NCI-H2107 treated with DMSO at 0.1 percent for 48 hours (cell line): ENCODE measurements at regions not wholly inside any gene's neighbourhood (a gene's known extent, or its start where the extent isn't known, plus 50 kb on each side); places are given as distances from the start of the nearest gene placed in this dataset.

Experiments
- DNase-seq: peaks from one replicate; lab custom pipeline; 2025; ENCODE audit not compliant: unreplicated experiment; lab: John Stamatoyannopoulos, UW

GRCh38 chr5:152987131-152987530 lies 503.3 kb upstream of the GRIA1 start:
- no peak for DNase-seq

- DNase-seq: no peak
These were observed 500.3 kb upstream of the GRIA1 start for GRCh38 chr5:152990217-152990616.

GRCh38 chr5:152990649-152991048 lies 499.8 kb upstream of the GRIA1 start:
- DNase-seq: no peak

- no peak for DNase-seq
These were observed 496.3 kb upstream of the GRIA1 start for GRCh38 chr5:152994033-152994680.

DNA sequence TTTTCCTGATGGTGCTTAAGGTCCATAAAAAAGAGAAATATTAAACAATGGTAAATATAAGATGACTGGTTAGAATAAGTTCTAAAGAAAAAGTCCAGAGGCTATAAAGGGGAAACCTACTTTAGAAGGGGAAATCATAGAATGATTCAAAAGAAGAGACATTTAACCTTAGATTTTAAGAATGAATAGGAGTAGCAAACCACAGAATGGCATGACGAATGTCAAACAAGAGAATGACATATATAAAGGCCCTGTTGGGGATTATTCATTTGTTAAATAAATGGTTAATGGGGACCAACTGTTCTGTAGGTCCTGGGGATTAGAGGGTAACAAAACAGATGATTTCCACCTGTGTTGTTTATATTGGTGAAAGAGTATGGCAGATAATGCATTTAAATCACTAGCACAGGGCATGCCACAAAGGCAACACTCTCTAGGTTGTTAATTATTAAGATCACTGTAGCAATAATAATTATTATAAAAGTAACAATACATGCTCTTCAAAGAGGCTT lies 495.2 kb upstream of the GRIA1 start:
- DNase-seq: no peak

DNA sequence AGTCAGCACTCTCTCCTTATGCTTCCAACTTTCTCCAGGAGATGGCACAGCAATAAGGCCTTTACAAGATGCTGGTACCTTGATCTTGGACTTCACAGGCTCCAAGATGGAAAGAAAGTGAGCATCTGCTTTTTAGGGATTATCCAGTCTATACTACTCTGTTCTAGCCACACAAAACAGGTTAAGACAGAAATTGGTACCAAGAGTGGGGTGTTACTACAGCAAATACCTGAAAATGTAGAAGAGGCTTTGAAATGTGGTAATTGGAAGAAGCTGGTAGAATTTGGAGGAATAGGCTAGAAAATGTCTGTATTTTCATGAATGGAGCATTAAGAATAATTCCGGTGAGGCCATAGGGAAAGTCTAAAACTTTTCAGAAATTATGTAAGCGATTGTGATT lies 484.8 kb upstream of the GRIA1 start:
- DNase-seq: no peak

DNA sequence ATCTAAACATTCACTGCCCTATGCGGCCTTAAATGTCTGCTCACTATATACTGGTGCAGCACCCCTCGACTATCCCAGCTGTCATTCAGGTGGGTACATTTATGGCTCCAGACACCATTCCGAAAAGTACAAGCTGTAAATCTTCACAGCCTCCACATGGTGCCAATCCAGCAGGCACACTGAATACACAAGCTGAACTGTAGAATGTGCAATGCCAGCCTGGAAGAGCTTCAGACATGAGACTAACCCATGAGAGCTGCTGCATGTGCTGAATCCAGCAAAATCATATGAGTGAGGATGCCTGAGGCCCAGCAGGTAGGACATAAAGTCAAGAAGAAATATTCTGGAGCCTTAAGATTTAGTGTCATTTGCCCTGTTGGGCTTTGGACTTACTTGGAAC lies 483.8 kb upstream of the GRIA1 start:
- no peak for DNase-seq

- no peak for DNase-seq
These were observed 476.3 kb upstream of the GRIA1 start for GRCh38 chr5:153014194-153014593.

- no peak for DNase-seq
These were observed 472.3 kb upstream of the GRIA1 start for GRCh38 chr5:153018121-153018520.

DNA sequence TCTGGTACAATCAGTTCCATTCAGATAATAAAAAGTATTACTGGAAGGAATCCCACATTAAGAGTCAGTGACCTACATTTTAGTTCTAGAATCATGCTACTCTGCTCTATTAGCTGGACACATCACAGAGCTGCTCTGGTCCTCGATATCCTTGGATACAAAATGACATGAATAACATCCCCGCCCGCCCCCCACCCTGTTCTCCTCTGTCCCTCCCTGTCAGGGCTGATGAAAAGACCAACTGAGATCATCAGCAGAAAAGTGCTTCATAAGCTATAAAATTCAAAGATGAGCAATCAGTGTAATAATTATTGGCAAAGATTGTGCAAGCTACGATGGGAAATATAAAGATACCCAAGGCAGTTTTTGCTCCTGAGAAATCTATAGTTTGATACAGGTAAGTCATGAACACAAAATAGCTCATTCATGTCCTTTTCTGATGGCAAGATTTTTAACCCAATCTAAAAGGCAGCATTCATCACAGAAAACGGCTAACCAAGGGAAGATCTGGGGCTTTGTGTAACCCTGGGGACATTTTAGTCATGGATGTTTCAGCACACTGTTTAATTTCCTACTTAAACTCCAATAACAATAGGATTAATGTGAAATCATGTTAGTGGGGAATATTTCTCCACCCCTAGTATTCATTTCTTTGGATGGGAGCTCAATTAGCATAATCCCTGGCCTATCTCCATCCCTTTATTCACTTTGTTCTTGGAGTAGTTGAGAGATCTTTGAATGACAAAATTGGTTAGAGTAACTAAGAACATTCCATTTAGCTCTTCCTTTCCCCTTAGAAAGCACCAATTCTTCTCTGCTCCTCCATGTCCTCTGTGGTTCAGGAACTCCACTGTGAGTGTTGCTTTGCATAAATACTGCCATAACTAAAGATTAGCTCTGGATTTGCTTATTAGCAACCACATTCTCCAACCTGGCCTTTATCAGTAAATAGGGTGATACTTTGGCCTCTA lies 459.4 kb upstream of the GRIA1 start:
- DNase-seq: no peak

- no peak for DNase-seq
These were observed 451.0 kb upstream of the GRIA1 start for GRCh38 chr5:153039501-153039900.

DNA sequence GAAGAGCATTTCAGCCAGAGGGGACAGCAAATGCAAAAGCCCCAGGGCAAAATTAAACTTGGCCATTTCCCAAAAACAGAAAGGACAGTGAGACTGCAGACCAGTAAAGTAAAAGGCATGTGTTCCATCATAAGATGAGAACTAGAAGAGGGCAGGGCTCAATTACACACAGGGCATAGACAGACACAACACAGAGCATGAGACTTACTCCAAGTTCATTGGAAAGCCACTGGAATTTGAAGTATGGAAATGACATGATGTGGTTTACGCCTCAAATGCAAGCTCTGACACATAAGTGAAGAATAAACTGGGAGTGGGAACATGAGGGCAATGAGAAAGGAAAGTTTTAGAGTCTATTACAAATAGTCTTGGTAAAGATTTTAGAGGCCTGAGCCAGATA lies 446.6 kb upstream of the GRIA1 start:
- DNase-seq: no peak

DNA sequence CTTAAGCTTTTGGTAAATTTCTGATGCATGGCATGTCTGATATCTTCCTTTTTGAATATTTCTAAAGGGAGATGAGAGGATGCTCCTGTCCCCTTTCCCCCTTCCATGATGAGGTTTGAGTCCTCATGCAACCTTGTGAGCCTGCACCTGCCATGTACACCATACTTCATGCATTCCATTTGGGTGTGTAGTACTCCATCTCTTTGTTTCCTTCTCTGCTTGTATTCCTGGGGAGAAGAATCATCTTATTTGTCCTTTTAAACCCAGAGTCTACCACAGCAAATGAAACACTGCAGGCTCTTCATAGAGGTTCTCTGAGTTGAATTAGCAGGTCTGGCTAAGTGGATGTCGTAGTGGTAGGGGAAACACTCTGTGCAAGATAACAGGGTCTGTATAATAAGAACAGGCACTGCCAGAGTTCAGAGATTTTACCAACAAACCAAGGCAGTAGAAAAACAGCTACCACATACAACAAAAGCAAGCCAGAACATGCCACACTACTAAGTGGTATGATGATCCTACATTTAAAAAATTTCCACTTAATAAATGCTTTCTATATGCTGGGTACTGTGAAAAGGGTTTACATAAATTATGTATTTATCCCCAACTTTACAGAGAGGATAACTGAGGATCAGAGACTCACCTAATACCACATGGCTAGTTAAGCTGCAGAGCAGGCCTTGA lies 439.8 kb upstream of the GRIA1 start:
- DNase-seq: no peak

GRCh38 chr5:153066281-153066680 lies 424.2 kb upstream of the GRIA1 start:
- no peak for DNase-seq

DNA sequence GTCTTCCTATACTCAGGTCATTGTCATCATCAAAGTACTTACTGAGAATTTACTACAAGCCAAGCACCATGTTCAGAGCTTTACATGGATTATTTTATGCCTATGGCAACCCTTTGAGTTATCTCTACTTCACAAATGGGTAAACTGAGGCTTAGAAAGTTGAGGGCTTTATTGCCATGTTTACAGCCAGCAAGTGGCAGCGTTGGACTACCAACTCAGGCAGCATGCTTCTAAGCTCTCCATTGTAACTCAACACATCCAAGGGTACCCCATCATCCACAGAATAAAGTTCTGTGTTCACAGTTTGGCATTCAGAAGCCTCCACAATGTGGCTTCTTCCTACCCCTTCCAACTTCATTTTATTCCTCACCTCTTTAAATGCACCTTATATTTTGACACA lies 422.6 kb upstream of the GRIA1 start:
- DNase-seq: no peak

DNA sequence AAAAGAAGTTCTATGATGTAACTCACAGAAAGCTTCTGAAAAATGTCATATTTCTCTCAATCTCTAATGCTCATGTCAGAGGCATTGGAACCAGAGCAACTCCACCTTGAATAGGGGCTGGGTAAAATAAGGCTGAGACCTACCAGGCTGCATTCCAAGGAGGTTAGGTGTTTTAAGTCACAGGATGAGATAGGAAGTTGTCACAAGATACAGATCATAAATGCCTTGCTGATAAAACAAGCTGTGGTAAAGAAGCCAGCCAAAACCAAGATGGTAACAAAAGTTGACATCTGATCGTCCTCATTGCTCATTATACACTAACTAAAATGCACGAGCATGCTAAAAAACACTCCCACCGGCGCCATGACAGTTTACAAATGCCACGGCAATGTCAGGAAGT lies 411.1 kb upstream of the GRIA1 start:
- no peak for DNase-seq

DNA sequence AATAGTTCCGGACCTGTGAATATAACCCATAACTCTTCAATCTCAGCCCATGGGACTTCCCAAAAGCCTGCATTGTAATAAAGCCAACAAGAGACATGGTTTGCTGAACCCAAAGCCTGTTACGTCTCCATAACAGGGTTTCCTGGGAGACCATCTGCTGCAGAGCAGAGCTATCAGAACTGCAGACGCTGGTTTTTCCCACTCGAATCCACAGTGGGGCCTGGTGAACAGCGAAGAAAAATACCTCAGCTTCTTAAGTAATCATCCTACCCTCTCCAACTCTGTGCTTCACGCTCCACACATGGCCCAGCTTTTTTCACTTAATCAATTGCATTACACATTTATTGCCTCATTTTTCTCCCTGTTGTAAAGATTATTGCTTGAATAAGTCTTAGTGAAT lies 409.5 kb upstream of the GRIA1 start:
- no peak for DNase-seq

- DNase-seq: no peak
These were observed 409.1 kb upstream of the GRIA1 start for GRCh38 chr5:153081385-153081784.

DNA sequence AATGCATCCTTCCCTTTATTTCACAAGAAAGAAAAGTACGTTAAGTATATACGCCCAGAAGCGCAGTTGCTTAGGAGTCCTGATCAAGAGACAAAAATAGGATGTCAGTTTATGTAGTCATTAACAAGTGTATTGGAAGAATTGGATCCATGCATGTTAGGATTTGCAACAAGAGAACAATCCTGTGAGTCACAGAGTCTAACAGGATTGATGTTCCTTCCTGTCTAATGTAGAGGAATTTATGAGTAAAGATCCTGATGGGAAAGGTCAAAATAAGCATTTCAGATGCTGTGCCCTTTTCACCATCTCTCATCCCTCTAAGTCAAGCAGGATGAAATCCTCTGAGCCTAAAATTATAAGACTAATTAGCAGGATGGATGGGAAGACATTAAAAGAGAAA lies 406.0 kb upstream of the GRIA1 start:
- no peak for DNase-seq

DNA sequence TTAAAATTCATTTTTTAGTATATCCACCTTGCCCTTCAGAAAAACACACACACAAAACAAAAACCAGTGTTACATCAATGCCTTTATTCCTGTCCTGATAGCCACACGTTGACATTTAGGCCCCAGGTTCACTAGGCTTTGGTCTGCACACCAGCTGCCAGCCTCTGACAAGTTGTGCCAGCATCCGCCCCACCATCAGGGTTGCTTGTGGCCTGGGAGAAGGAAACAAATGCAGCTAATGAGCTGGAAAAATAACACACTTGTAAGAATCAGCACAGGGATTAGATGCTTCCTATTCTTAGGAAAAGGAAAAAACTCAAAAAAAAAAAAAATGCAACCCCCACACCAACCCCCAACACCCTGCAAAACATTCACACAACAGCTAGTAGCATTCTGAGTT lies 404.0 kb upstream of the GRIA1 start:
- DNase-seq: no peak

DNA sequence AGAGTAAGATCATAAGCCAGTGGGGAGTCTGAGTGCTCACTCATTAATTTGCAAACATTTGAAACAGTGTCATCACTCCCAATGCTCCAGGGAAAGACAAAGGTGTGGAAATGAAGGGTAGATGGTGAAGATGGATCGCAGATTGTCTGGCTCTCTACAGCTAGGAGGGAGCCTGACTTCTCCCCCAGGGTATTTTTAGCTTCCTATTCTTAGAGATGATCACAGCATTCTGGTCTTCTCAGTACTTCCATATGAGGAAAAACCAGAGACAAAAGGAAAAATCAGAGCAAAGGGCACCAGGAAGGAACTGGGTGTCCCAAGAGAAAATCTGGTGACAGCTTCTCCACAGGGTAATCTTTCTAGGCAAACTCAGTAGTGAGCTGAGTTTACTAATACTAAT lies 401.9 kb upstream of the GRIA1 start:
- DNase-seq: no peak

DNA sequence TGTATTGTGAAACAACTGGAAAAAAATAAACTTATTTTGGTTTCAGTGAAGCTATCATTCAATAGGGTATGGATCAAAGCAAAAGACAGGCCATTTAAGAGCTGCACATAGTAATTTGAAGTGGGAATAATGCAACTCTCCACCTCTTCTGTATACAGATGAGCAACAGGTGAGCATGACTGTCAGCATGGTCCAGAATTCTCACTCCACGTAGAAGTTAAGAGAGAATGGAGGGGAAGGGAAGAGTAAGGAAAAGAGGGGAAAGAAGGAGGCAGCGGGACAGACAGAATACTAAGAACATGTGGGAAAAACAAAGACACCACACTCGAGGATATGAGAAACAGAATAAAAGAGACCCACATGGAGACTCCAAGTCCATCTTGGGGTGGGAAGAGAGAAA lies 396.1 kb upstream of the GRIA1 start:
- DNase-seq: no peak
